Fibroblast of villous mesenchyme (primary cell): ENCODE measurements at regions not wholly inside any gene's neighbourhood (a gene's known extent, or its start where the extent isn't known, plus 50 kb on each side); places are given as distances from the start of the nearest gene placed in this dataset.
"Not testable (repeated sequence)": the region's sequence is repeated elsewhere in the genome, so short reads cannot be mapped to it uniquely, and the experiment has no call there.

Source experiments
- DNase-seq: peaks from one replicate; pipeline ENCODE4 v3.0.0-alpha.2; 2010; ENCODE audit warnings: low read depth
- H3K4me3 ChIP-seq: 2 replicates; pipeline ENCODE4 v1.5.1; 2011; ENCODE audit warnings: low read depth, mild to moderate bottlenecking, low read length

DNA sequence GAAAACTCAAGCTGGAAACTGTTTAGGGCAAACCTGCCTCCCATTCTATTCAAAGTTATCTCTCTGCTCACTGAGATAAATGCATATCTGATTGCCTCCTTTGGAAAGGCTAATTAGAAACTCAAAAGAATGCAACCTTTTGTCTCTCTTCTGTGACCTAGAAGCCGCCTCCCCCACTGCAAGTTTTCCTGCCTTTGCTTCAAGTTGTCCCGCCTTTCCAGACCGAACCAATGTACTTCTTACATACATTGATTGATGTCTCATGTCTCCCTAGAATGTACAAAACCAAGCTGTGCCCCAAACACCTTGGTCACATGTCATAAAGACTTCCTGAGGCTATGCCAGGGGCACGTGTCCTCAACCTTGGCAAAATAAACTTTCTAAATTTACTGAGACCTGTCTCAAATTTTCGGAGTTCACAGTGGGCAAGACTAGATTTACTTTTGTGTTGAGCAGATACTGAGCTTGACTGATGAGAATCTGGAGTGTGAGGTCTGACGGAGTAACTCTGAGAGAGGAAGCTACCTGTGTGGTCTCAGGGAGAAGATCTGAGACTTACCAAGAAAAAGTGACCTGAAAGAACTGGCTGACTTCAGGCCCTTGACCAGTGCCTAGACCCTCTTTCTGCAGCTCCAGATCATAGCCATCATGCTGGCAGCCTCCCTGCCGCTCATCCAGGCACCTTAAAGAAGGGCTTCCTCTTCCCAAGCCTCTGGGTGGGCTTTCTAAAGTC is 124.7 kb upstream of the NBPF9 start:
- DNase-seq, H3K4me3 ChIP-seq: not testable (repeated sequence)

DNA sequence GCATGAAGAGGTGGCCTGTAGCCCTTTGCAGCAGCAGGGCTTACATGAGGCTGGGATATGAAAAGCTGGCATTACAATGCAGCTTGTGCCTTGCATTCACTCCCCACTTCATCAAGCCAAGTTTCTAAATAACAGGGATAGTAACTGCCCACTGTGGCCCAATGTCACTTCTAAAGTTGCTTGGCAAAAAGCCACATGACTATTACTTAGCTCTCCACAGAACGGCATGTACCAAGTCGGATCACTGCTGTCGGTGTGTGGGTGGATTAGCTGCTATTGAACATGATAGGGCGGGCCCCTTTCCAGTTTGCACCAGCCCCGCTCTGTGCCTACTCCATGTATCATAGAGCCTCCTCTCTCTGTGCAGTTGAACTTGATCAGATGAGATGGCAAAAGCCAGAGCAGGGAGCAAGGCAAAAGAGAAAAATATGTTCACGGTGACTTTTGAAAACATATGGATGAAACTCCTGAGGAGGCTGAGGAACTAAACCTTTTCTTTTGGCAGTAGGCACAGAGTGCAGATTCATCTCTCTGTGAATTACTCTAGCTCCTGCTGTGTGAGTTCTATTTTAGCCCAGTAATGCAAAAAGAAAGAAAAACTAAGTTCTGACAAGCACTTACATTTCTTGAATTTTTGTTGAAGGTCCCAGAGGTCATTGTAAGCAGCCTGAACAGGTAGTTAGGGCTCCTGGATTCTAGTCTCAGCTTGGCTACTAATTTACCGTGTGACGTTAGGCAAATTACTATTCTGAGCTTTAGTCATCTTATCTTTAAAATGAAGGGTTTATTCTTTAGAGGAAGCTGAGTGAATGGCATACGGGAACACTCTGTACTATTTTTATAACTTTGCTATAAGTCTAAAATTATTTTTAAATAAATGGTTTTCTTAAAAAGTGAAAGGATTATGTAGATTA is 125.6 kb upstream of the NBPF9 start:
- H3K4me3 ChIP-seq, DNase-seq: not testable (repeated sequence)

DNA sequence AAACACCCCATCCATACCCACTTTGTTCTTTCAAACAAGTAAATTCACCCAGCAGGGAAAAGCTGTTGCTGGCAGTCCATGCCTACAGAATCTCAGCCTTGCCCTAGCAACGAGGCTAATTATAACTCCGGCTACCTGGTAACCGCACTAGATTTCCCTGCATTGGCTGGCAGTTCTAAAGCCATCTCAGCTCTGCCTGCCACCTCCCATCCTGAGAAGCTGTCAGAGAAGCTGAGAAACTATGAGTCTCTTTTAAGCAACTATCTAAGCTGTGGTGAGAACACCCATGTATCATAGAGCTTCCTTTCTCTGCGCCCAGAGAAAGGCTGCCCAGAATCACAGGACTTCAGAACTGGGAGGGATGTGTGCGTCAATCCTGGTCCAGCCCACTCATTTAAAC is 126.5 kb upstream of the NBPF9 start:
- not testable (repeated sequence) for H3K4me3 ChIP-seq, DNase-seq

DNA sequence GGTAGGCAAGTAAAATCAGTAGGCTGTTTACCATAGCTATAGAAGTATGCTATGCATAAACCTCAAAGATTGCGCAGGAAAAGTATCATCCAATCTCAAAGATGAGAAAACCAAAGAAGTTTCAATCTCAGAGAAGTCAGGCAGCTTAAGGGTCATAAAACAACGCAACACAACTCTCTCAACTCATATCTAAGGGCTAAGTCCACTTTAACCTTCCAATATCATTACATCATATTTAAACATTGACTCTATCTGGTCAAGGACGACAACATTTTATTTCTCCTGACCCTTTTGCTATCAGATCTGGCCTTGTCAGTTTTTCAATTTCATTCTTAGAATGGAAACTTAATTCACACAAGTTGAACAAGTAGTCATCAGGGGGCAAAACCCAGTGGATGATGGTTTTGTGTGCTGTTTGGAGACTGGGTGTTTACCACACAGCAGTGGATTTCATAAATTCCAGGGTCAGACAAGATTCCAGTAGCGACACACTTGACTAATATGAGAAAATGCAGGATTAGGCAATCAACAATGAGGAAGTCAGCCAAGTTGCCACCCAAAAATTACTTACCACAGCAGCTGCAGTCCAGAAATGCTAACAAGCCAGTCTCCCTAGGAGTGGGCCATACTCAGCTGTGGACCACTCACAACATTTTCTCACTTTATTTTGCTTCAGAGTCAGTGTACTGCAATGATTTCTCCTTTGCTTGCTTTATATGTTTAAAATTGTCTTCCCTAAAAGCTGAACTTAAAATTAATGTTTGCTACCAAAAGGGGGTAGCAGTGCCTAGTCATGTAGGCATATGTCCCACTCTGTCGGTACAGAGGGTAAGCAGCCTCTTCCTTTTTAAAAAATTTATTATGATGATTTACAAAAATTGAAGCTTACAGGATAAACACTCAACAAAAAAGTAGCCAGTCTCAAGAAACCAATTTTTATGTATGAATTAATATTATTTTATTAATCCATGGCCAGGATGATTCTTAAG is 131.9 kb upstream of the NBPF9 start:
- DNase-seq, H3K4me3 ChIP-seq: not testable (repeated sequence)

DNA sequence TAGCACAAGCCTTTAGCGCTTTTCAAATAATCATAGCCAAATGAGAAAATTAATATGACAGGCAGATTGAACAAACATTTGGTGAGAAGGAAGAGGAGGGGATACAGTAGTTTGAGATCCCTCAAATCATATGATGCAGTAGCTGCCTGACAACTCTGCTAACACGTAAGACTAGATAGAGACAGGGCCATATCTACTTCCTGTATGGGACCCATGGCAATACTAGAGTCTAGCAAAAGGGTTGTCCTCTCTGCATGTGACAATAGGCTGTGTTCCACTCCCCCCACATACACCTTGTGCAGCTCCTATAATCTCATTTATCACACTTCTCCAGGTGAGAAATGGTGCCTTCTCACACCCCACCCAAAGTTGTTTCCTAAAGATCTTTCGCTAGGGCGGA is 134.2 kb upstream of the NBPF9 start:
- not testable (repeated sequence) for H3K4me3 ChIP-seq, DNase-seq

DNA sequence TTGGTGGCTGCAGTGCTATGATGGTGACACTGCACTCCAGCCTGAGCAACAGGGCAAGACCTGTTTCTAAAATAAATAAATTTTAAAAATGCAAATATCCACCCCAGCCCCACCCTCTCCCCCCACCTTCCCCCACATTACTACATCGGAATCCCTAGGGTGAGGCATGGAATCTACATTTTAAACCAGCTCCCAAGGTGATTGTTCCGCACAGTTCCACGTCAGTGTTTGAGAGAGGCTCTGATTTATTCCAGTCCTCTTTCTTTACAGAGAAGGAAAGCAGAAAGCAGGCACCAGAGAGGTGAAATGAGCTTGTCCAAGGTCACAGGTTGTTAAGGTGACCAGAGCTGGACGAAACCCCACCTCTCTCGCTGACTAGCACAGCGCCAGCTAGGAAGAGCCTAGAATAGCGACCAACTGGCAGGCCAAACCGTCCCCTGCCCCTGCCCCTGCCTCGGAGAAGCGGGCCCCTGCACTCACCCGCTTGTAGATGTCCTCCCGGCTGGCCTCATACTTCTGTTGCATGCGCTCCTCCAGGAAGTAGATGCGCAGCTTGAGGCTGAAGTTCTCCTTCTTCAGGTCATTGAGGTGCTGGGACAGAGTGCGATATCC is 136.7 kb upstream of the NBPF9 start:
- not testable (repeated sequence) for DNase-seq, H3K4me3 ChIP-seq

DNA sequence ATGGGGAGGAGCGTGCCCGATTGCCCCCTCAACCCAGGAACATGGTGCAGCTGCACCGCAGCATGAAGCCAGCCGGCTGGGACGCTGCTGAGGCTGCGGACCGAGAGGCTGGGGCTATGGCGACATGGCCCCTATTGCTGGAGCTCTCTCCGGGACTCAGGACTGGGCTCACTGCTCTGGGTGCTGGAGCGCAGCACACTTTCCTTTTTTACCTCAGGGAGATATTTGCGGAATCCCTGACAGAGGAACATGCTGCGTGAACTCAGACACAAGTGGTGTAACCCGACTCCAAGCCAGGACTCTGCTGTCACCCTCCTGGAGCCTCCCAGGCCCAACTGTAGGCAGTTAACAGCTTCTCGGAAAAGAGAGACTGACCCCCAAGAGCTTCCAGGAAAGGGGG is 137.2 kb upstream of the NBPF9 start:
- not testable (repeated sequence) for DNase-seq, H3K4me3 ChIP-seq

DNA sequence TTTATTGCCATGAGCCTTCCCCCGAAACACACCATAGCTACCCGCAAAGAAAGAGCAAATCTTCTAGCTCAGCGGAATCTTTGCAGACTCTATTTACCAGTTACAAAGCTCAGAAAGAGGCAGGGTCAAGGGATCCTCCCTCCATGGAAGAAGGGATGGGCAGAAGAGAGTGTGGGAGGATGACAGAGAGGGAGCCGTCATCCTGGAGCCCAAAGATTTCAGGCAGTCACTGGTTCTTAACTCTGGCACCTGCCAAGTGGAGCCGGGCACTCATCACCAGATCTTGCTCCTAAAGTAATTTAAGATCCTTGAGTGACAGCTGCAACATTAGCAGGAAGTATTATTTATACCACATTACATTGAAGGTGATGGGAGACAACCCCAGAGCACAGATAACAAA is 137.9 kb upstream of the NBPF9 start:
- H3K4me3 ChIP-seq, DNase-seq: not testable (repeated sequence)

DNA sequence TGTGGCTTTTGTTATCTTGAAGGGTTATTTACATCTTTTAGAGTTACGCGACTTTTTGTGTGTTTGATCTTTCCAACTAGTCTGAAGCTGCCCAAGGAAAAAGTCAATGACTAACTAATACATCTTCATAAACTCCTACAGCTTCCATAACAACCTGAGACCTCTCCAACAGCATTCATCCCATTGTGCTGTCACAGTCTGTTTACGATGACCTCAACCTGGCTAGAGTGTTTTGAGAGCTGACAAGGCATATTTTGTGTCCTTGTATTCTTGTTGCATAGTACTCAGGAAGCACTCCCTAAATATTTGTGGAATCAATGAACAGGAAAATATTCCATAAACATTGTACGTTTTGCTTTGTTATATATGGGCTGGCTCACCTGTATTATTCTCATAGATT is 140.2 kb upstream of the NBPF9 start:
- not testable (repeated sequence) for H3K4me3 ChIP-seq, DNase-seq

DNA sequence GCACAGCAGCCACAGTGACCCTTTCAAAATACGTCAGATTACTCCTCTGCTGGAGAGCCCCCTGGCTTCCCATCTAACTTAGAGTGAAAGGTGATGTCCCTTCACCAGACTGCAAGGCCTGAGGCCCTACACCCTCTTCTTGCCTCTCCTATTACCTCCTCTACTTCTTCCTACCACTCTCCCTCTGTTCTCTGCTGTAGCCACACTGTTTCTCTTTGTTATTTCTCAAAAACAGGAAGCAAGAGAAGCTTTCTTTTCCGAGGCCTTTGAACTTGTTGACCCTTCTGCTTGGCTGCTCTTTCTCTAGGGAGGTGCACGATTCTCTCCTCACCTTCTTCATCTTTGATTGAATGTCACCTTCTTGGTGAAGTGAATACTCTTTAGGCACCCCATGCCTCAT is 141.3 kb upstream of the NBPF9 start:
- H3K4me3 ChIP-seq, DNase-seq: not testable (repeated sequence)

DNA sequence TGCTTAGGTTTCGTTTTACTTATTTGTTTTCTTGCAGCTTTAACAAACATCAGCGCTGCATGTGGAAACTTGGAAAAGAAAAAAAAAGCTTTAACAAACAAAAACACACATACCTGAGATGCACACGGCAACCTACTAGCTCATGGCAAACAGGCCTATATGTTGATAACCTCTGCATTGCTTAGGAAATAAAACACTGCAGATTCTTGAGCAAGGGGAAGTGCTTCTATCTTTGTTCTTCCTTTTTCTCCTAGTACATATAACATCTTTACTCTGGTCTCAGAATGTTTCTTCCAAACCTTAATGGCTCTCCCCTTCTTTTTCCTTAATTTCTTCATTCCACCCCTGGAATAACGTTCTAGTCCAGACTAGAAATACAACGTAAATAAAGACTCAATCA is 142.9 kb upstream of the NBPF9 start:
- H3K4me3 ChIP-seq, DNase-seq: not testable (repeated sequence)

DNA sequence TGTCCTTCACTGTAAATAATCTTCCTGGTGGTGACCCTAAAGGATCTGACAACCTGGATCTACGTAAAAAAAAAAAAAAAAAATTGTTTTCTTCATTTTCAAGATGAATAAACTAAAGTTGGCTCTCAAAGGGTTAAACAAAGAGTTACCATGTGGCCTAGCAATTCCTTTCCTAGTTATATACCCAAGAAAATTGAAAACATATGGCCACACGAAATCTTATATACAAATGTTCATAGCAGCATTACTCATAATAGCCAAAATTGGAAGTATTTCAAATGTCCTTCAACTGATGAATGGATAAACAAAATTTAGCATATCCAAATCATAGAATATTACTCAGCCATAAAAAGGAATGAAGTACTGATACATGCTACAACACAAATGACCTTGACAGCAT is 145.3 kb upstream of the NBPF9 start:
- not testable (repeated sequence) for H3K4me3 ChIP-seq, DNase-seq

DNA sequence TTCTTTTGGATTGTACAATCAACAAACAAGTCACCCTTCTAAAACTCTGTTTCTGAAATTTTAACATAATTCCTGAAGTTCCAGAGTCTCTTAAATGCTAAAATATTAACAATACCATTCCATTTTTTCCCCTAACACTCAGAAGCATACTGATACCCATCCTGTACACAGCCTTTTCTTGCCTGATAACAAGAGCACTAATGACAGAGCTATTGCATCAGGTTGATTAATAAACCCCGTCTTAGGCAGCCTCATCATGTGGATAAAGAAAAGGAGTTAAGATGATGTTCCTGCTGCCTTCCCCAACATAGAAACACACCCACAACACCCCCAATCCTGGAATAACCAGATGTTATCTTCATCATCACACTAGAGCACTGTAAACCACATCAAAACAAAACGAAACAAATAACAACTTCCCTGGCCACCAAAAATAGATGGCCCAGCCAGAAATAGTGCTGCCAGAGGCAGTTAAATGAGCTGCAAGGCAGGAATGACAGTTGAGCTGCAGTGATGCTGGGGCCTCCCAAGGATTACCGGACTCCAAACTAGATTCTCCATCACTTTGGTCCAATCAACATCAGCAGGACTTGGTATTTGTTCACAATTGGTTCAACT is 146.6 kb upstream of the NBPF9 start:
- not testable (repeated sequence) for H3K4me3 ChIP-seq, DNase-seq

DNA sequence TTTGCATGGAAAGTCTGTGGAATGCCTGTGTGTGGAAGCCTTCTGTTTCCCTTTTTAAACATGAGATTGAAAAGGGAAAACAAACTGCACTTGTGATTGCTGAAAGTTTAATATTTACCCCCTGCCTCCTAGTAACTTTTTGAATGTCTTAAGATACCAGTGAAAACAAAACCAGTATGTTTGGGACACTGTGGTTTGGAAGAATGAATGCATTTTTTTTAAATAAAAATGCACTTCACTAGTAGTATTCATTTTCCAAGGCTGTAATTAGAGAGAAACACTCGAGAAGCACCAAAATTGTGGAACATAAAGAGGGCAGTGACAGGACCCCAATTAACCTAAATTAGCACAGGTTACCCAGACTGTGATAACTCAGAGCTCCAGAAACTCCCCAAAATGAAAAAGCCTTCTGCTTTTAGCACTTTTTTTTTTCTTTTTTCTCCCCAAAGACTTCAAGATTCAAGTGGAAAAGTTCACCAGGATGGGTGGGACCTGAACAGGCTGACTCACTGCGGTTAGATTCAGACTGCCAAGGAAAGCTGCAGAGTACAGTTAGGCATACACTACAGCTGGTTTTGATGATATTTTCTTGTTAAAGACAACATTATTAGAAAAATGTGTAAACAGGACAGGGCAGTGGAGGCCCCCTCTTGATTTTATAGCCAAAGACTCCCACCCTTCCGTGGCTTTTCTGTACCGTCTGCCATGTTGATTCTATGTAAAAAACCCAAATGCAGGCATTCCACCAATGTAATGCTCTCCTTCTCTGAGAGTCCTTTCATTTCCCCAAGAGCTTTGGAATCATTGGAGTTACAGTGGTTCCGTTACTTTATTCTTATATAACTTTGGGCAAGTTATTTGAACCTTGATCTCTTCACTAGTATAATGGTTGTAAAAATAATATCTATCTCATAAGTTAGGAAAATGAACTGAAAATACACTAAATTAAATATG is 151.8 kb upstream of the NBPF9 start:
- H3K4me3 ChIP-seq, DNase-seq: not testable (repeated sequence)

DNA sequence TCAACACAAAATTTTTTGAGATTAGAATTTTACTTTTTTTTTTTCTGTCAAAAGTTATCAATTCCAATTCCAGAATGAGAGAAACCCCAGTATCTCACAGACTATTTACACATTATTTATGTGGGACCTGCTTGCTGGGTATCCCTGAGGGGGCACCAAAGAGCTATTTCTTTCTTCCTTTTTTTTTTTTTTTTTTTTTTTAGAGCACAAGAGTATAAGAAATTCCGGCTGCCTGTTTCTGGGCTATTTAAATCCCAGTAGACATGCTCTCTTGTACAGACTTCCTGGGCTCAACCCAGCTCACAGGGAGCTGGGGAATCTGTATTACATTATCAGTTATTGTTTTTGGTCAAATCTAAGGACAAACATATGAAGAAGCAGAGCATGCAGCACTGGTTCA is 156.9 kb upstream of the NBPF9 start:
- not testable (repeated sequence) for H3K4me3 ChIP-seq, DNase-seq

DNA sequence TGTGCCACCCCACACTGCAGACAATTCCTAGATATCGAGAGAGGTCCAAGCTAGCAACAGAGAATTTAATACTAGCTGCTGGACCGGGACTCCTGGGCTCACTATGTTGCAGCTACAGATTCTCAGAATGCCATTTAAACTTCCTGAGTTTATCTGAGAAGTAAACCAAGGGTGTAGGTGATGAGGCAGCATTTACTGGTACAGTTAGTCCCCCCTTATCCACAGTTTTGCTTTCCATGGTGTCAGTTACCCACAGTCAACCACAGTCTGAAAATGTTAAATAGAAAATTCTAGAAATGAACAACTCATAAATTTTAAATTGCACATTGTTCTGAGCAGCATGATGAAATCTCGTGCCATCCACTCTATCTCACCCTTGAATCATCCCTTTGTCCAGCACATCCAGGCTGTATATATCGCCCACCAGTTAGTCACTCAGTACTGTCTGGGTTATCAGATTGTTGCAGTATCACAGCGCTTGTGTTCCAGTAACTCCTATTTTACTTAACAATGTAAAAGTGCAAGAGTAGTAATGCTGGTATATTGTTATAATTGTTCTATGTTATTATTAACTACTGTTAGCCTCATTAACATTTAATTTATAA is 157.5 kb upstream of the NBPF9 start:
- H3K4me3 ChIP-seq, DNase-seq: not testable (repeated sequence)

DNA sequence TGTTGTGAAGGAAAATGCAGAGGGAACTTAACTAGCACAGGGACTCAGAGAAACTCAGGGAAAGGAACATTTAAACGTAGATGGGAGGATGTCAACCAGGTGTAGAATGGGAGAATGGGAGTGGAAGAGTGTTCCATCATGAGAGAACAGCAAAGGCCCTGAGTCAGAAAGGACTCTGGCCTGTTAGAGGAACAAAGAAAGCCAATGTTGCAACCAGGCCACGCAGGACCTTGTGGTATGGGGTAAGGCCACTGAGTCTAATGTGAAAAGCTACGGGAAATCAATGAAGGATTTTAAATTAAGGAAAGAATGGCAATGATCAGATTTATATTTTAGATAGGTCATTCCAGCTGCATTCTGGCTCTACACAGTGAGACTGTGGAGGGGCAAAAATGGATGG is 163.9 kb upstream of the NBPF9 start:
- H3K4me3 ChIP-seq, DNase-seq: not testable (repeated sequence)
